MM.1S (cell line): ENCODE measurements at regions not wholly inside any gene's neighbourhood (a gene's known extent, or its start where the extent isn't known, plus 50 kb on each side); places are given as distances from the start of the nearest gene placed in this dataset.

ENCODE experiments used
- DNase-seq: peaks from one replicate; pipeline ENCODE4 v3.0.0-alpha.2; 2015
- H2AFZ ChIP-seq: fragments of 300-600 bp; sonication (generic); 2 replicates; pipeline ENCODE4 v1.6.0; 2016; ENCODE audit warnings: antibody characterized with exemption, low read length
- H3F3A ChIP-seq: fragments of 300-600 bp; sonication (generic); 2 replicates; pipeline ENCODE4 v1.6.1; 2016; ENCODE audit warnings: mild to moderate bottlenecking, antibody characterized with exemption, low read length, moderate library complexity, mixed read lengths; ENCODE audit not compliant: insufficient read depth
- H3K27ac ChIP-seq: fragments of 300-600 bp; sonication (generic); 2 replicates; pipeline ENCODE4 v1.5.1; 2016; ENCODE audit warnings: mild to moderate bottlenecking, low read length
- H3K27me3 ChIP-seq: fragments of 300-600 bp; sonication (generic); replicated peaks from 2 replicates; pipeline ENCODE4 v1.6.0; 2016; ENCODE audit warnings: low read length; ENCODE audit not compliant: insufficient read depth
- H3K36me3 ChIP-seq: fragments of 300-600 bp; sonication (generic); replicated peaks from 2 replicates; pipeline ENCODE4 v1.6.1; 2016; ENCODE audit warnings: mild to moderate bottlenecking, low read length, mixed read lengths; ENCODE audit not compliant: insufficient read depth
- H3K4me1 ChIP-seq: fragments of 300-600 bp; sonication (generic); 2 replicates; pipeline ENCODE4 v1.6.1; 2016; ENCODE audit warnings: low read length, mixed read lengths
- H3K4me2 ChIP-seq: fragments of 300-600 bp; sonication (generic); 2 replicates; pipeline ENCODE4 v1.6.0; 2016; ENCODE audit warnings: low read depth, low read length
- H3K4me3 ChIP-seq: fragments of 300-600 bp; sonication (generic); 2 replicates; pipeline ENCODE4 v1.5.1; 2016; ENCODE audit warnings: low read length, mixed read lengths
- H3K79me2 ChIP-seq: fragments of 300-600 bp; sonication (generic); 2 replicates; pipeline ENCODE4 v1.6.1; 2016; ENCODE audit warnings: mixed run types, low read length, mixed read lengths
- H3K9ac ChIP-seq: fragments of 300-600 bp; sonication (generic); 2 replicates; pipeline ENCODE4 v1.6.1; 2016; ENCODE audit warnings: low read length, mixed read lengths
- H3K9me2 ChIP-seq: fragments of 300-600 bp; sonication (generic); replicated peaks from 2 replicates; pipeline ENCODE4 v1.6.1; 2016; ENCODE audit warnings: mild to moderate bottlenecking, low read length, mixed read lengths; ENCODE audit not compliant: insufficient read depth
- H3K9me3 ChIP-seq: fragments of 300-600 bp; sonication (generic); replicated peaks from 2 replicates; pipeline ENCODE4 v1.6.1; 2016; ENCODE audit warnings: mild to moderate bottlenecking, low read length, mixed read lengths; ENCODE audit not compliant: insufficient read depth
- H4K20me1 ChIP-seq: fragments of 300-600 bp; sonication (generic); 2 replicates; pipeline ENCODE4 v1.6.1; 2016; ENCODE audit warnings: mild to moderate bottlenecking, low read length, moderate library complexity, mixed read lengths; ENCODE audit not compliant: insufficient read depth
- CTCF ChIP-seq: fragments of 300-600 bp; sonication (generic); IDR thresholded peaks from 2 replicates; pipeline ENCODE4 v1.5.1; 2016; ENCODE audit warnings: antibody characterized with exemption, low read length, mixed read lengths
- EZH2 ChIP-seq: fragments of 300-600 bp; sonication (generic); optimal IDR thresholded peaks from 2 replicates; pipeline ENCODE3; 2017; ENCODE audit warnings: low read depth, mild to moderate bottlenecking, antibody characterized with exemption, low read length, mixed read lengths
- EZH2phosphoT487 ChIP-seq: fragments of 300-600 bp; sonication (generic); IDR thresholded peaks from 2 replicates; pipeline ENCODE4 v1.6.1; 2018; ENCODE audit warnings: antibody characterized with exemption, low read length

- Histone ChIP-seq H3K4me2 (no peak overlapping the region), H3F3A (no peaks in the 10 kb centered on the region), H3K9ac (no peak overlapping the region), H3K4me1 (no peaks in the 10 kb centered on the region), H3K27me3 (no peaks in the 10 kb centered on the region), H4K20me1 (no peaks in the 10 kb centered on the region), H3K9me3 (no peaks in the 10 kb centered on the region), H3K4me3 (no peak overlapping the region), H3K79me2 (no peaks in the 10 kb centered on the region), H2AFZ (no peak overlapping the region), H3K9me2 (no peaks in the 10 kb centered on the region), H3K27ac (no peak overlapping the region), H3K36me3 (no peaks in the 10 kb centered on the region)
- no peak for TF ChIP-seq EZH2phosphoT487
- no peak for TF ChIP-seq EZH2
- TF ChIP-seq CTCF = no peak
- DNase-seq = no peak
These were observed 1015.0 kb upstream of the RAG2 start for GRCh38 chr11:37613031-37613430.

- no peaks in the 10 kb centered on the region for H3K9me3 ChIP-seq
- H2AFZ ChIP-seq = no peak overlapping the region
- H3K9me2 ChIP-seq = no peaks in the 10 kb centered on the region
- no peaks in the 10 kb centered on the region for H3K27me3 ChIP-seq
- no peak overlapping the region for H3K27ac ChIP-seq
- H3K79me2 ChIP-seq = no peaks in the 10 kb centered on the region
- no peak overlapping the region for H3K9ac ChIP-seq
- no peak overlapping the region for H3K4me2 ChIP-seq
- no peaks in the 10 kb centered on the region for H4K20me1 ChIP-seq
- TF ChIP-seq EZH2phosphoT487 (no peak), CTCF (no peak), EZH2 (no peak)
- no peak overlapping the region for H3K4me3 ChIP-seq
- no peak for DNase-seq
- H3K4me1 ChIP-seq = no peaks in the 10 kb centered on the region
- H3K36me3 ChIP-seq = no peaks in the 10 kb centered on the region
- no peaks in the 10 kb centered on the region for H3F3A ChIP-seq
These were observed 1014.1 kb upstream of the RAG2 start for GRCh38 chr11:37612146-37612545.

GRCh38 chr11:37605229-37605628 is 1007.2 kb upstream of the RAG2 start:
- Histone ChIP-seq H3K9ac (no peak overlapping the region), H3K27ac (no peak overlapping the region), H2AFZ (no peak overlapping the region), H3K4me1 (no peaks in the 10 kb centered on the region), H3F3A (no peaks in the 10 kb centered on the region), H3K36me3 (no peaks in the 10 kb centered on the region), H3K9me3 (no peaks in the 10 kb centered on the region), H4K20me1 (no peaks in the 10 kb centered on the region), H3K4me3 (no peak overlapping the region), H3K9me2 (no peaks in the 10 kb centered on the region), H3K79me2 (no peaks in the 10 kb centered on the region), H3K4me2 (no peak overlapping the region), H3K27me3 (no peaks in the 10 kb centered on the region)
- DNase-seq = no peak
- no peak for TF ChIP-seq CTCF
- no peak for TF ChIP-seq EZH2
- TF ChIP-seq EZH2phosphoT487 = no peak

GRCh38 chr11:37598381-37598780 is 1000.3 kb upstream of the RAG2 start:
- Histone ChIP-seq H3F3A (no peaks in the 10 kb centered on the region), H3K9me2 (no peaks in the 10 kb centered on the region), H3K4me2 (no peak overlapping the region), H3K27me3 (no peaks in the 10 kb centered on the region), H3K9ac (no peak overlapping the region), H4K20me1 (no peaks in the 10 kb centered on the region), H3K4me3 (no peak overlapping the region), H3K9me3 (no peaks in the 10 kb centered on the region), H3K79me2 (no peaks in the 10 kb centered on the region), H3K27ac (no peak overlapping the region), H3K36me3 (no peaks in the 10 kb centered on the region), H3K4me1 (no peaks in the 10 kb centered on the region), H2AFZ (no peak overlapping the region)
- TF ChIP-seq EZH2phosphoT487 = no peak
- TF ChIP-seq EZH2 = no peak
- no peak for TF ChIP-seq CTCF
- DNase-seq = no peak
